OCI-LY7 (cell line): ENCODE measurements at regions not wholly inside any gene's neighbourhood (a gene's known extent, or its start where the extent isn't known, plus 50 kb on each side); places are given as distances from the start of the nearest gene placed in this dataset.

Source experiments
- BruUV-seq: library from RNA; stranded (reverse); fragments of 400-500 nt; replicated peaks from 2 replicates; lab custom pipeline; 2021; lab: Mats Ljungman, UMichigan
- CTCF ChIA-PET: fragments of 300-600 bp; sonication (Branson Sonifier 250); formaldehyde crosslinking; loops from one replicate; lab custom pipeline; 2022; ENCODE audit warnings: antibody characterized with exemption; ENCODE audit not compliant: unreplicated experiment; lab: Charles Lee
- POLR2A ChIA-PET: fragments of 300-600 bp; sonication (Branson Sonifier 250); formaldehyde crosslinking; loops from one replicate; lab custom pipeline; 2022; ENCODE audit warnings: antibody characterized with exemption; lab: Charles Lee
- DNase-seq: peaks from one replicate; pipeline ENCODE4 v3.0.0-alpha.2; 2015; ENCODE audit warnings: low spot score
- H2AFZ ChIP-seq: fragments of 200-600 bp; sonication (generic), shearing (Covaris generic); 2 replicates; pipeline ENCODE4 v1.6.1; 2014; ENCODE audit warnings: mild to moderate bottlenecking, antibody characterized with exemption, low read length, moderate library complexity
- H3K27ac ChIP-seq: fragments of 200-600 bp; sonication (generic); 2 replicates; pipeline ENCODE4 v1.5.1; 2014; ENCODE audit warnings: mixed run types, low read depth, mild to moderate bottlenecking, moderate library complexity, low read length, inconsistent platforms; ENCODE audit not compliant: poor library complexity, severe bottlenecking
- H3K36me3 ChIP-seq: fragments of 200-600 bp; sonication (generic); 2 replicates; pipeline ENCODE4 v1.6.1; 2014; ENCODE audit warnings: mild to moderate bottlenecking, antibody characterized with exemption, low read length, moderate library complexity, mixed read lengths; ENCODE audit not compliant: insufficient read depth
- H3K4me1 ChIP-seq: fragments of 200-600 bp; sonication (generic); 2 replicates; pipeline ENCODE4 v1.5.1; 2014; ENCODE audit warnings: mild to moderate bottlenecking, low read length; ENCODE audit not compliant: insufficient read depth, poor library complexity, severe bottlenecking
- H3K4me2 ChIP-seq: fragments of 200-600 bp; sonication (generic); 2 replicates; pipeline ENCODE4 v1.6.1; 2014; ENCODE audit warnings: mild to moderate bottlenecking, low read length
- H3K4me3 ChIP-seq: fragments of 200-600 bp; sonication (generic); 2 replicates; pipeline ENCODE4 v1.5.1; 2014; ENCODE audit warnings: mild to moderate bottlenecking, low read depth, low read length; ENCODE audit not compliant: poor library complexity, severe bottlenecking
- H3K79me2 ChIP-seq: fragments of 200-600 bp; sonication (generic); 2 replicates; pipeline ENCODE4 v1.6.1; 2016; ENCODE audit warnings: low read depth, mild to moderate bottlenecking, low read length, moderate library complexity, mixed read lengths; ENCODE audit not compliant: insufficient read depth
- H3K9me2 ChIP-seq: fragments of 200-600 bp; sonication (generic); 2 replicates; pipeline ENCODE4 v1.6.1; 2016; ENCODE audit warnings: mild to moderate bottlenecking, low read length, mixed read lengths; ENCODE audit not compliant: insufficient read depth
- H3K9me3 ChIP-seq: fragments of 200-600 bp; sonication (generic); 2 replicates; pipeline ENCODE4 v1.6.1; 2014; ENCODE audit warnings: mild to moderate bottlenecking, mixed run types, low read length, mixed read lengths
- H4K20me1 ChIP-seq: fragments of 200-600 bp; sonication (generic); 2 replicates; pipeline ENCODE4 v1.6.1; 2014; ENCODE audit warnings: mild to moderate bottlenecking, antibody characterized with exemption, low read length, moderate library complexity, mixed read lengths; ENCODE audit not compliant: insufficient read depth
- EZH2phosphoT487 ChIP-seq: fragments of 200-600 bp; sonication (generic); IDR thresholded peaks from 2 replicates; pipeline ENCODE4 v1.6.1; 2018; ENCODE audit warnings: low read depth, borderline replicate concordance, mild to moderate bottlenecking, mixed run types, antibody characterized with exemption, low read length, moderate library complexity, mixed read lengths
- intact Hi-C: fragments of 100-400 bp; cut with micrococcal nuclease; formaldehyde crosslinking; loops from one replicate; pipeline ENCODE4 v1.10.0; 2022; ENCODE audit not compliant: unreplicated experiment
- TF ChIP-seq, protein P1 (sequence below): fragments of 200-600 bp; sonication (generic); conservative IDR thresholded peaks from 2 replicates; pipeline ENCODE4 v1.5.1; 2014; ENCODE audit warnings: mild to moderate bottlenecking, antibody characterized with exemption, low read length, moderate library complexity, mixed read lengths

DNA sequence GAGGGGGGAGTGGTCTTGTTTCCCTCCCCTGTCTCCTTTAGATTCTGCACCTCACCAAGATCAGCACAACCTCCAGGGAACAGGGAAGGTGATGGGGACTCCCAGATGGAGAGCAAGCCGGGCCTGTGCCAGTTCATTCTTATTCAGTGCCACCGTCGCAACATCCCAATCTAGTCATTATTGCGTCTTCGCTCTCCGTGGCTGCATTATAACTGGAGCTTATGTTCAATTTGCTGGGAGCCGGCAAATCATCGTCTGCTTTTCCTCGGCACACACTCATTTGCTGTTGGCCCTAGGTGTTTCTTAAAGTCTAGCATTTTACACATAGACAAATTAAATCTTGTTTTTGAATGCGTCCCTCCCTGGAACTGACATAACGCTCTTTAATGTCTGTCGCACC, 1269.7 kb downstream of the BRD1 start:
- H4K20me1 ChIP-seq, result no peaks in the 10 kb centered on the region
- no peaks in the 10 kb centered on the region for H3K79me2 ChIP-seq
- no peak overlapping the region for H2AFZ ChIP-seq
- no TSS peak for BruUV-seq
- TF ChIP-seq, protein P1, sequence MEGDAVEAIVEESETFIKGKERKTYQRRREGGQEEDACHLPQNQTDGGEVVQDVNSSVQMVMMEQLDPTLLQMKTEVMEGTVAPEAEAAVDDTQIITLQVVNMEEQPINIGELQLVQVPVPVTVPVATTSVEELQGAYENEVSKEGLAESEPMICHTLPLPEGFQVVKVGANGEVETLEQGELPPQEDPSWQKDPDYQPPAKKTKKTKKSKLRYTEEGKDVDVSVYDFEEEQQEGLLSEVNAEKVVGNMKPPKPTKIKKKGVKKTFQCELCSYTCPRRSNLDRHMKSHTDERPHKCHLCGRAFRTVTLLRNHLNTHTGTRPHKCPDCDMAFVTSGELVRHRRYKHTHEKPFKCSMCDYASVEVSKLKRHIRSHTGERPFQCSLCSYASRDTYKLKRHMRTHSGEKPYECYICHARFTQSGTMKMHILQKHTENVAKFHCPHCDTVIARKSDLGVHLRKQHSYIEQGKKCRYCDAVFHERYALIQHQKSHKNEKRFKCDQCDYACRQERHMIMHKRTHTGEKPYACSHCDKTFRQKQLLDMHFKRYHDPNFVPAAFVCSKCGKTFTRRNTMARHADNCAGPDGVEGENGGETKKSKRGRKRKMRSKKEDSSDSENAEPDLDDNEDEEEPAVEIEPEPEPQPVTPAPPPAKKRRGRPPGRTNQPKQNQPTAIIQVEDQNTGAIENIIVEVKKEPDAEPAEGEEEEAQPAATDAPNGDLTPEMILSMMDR, result no peak
- no peak for TF ChIP-seq EZH2phosphoT487
- H3K9me2 ChIP-seq, result no peaks in the 10 kb centered on the region
- H3K4me1 ChIP-seq, result no peaks in the 10 kb centered on the region
- no peaks in the 10 kb centered on the region for H3K36me3 ChIP-seq
- no peak for DNase-seq
- no peaks in the 10 kb centered on the region for H3K9me3 ChIP-seq
- no peak overlapping the region for H3K27ac ChIP-seq
- intact Hi-C loops, result no loop called here
- ChIA-PET CTCF (no interaction called here), POLR2A (no interaction called here)
- no peak overlapping the region for H3K4me3 ChIP-seq
- no peak overlapping the region for H3K4me2 ChIP-seq

DNA sequence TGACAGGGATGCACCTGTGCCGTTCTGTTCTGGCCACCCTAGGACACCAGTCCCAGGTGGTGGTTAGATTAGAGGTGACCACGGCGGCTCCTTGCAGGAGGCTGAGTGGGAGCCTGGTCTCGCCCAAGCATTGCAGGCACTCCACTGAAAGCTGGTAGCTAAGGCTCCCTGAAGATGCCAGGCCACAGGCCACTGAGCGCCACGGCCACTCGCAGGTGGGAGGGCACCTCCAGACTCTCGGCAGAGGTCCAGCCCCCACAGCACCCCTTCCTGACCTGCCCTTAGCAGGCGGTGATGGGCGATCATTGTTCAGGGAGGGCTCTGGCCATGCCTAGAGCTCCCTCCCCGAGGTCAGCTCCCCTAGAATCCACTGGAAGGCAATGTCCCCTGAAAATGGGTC, 1270.2 kb downstream of the BRD1 start:
- TF ChIP-seq, protein P1, result no peak
- TF ChIP-seq EZH2phosphoT487, result no peak
- BruUV-seq, result no TSS peak
- Histone ChIP-seq H2AFZ (no peak overlapping the region), H3K4me3 (no peak overlapping the region), H3K9me2 (no peaks in the 10 kb centered on the region), H4K20me1 (no peaks in the 10 kb centered on the region), H3K9me3 (no peaks in the 10 kb centered on the region), H3K27ac (no peak overlapping the region), H3K4me2 (no peak overlapping the region), H3K79me2 (no peaks in the 10 kb centered on the region), H3K36me3 (no peaks in the 10 kb centered on the region), H3K4me1 (no peaks in the 10 kb centered on the region)
- ChIA-PET POLR2A (no interaction called here), CTCF (no interaction called here)
- intact Hi-C loops, result no loop called here
- DNase-seq, result no peak

DNA sequence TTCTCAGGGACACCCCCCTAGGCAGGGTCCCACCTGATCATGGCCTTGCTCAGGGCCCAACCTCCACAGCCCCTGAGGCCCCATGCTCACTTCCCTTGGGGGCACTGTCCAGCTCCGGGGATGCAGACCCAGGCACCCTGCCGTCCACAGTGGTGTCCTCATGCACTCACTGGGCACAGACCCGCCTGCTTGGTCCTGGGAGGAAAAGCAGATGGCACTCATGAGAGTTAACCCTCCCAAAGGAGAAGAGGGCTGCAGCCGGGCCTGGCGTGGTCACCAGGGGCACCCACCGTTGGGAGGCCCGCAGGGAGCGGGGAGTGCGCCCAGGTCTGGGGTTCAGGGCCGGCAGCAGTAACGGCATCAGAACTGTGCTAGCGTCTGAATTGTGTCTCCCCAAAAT, 1270.9 kb downstream of the BRD1 start:
- TF ChIP-seq, protein P1, result no peak
- TF ChIP-seq EZH2phosphoT487, result no peak
- no TSS peak for BruUV-seq
- Histone ChIP-seq H3K79me2 (no peaks in the 10 kb centered on the region), H3K36me3 (no peaks in the 10 kb centered on the region), H3K9me2 (no peaks in the 10 kb centered on the region), H3K4me3 (no peak overlapping the region), H3K4me2 (no peak overlapping the region), H2AFZ (no peak overlapping the region), H3K4me1 (no peaks in the 10 kb centered on the region), H3K9me3 (no peaks in the 10 kb centered on the region), H3K27ac (no peak overlapping the region), H4K20me1 (no peaks in the 10 kb centered on the region)
- intact Hi-C loops, result no loop called here
- CTCF ChIA-PET, result no interaction called here
- DNase-seq, result no peak
- POLR2A ChIA-PET, result no interaction called here
